ENCODE measurements at regions not wholly inside any gene's neighbourhood (a gene's known extent, or its start where the extent isn't known, plus 50 kb on each side); places are given as distances from the start of the nearest gene placed in this dataset.

DNA sequence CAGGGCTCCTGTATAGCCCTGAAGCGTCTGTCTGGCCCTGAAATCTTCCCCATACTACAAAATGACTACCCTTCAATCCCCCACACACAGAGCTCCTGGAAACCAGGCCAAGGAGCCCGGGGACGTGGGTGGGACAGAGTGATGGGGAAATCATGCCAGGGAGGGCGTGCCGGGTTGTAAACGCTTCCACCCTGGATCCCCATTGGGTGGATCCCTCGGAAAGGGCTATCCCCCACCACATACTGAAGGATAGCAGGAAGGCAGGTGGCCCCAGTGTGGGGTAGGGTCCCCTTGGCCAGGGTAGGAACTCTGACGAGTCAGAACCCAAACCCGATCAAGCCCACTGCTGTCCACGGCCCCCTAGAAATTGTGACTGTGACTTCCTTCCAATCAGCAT is 91.7 kb downstream of the INHBB start:
- Histone ChIP-seq H3K9me1 (ENCODE audit: control insufficient read depth, insufficient read depth, low read length) (peaks cover 3% of the 10 kb centered on the region), H3K4me2 (ENCODE audit: insufficient read depth, low read length) (no peak overlapping the region), H3K9ac (ENCODE audit: insufficient read depth in 1 of 2, low read depth in 2 of 2, low read length in 2 of 2) (no peak overlapping the region), H3K4me3 (no peak overlapping the region), H3K36me3 (ENCODE audit: control insufficient read depth, insufficient read depth, low read length) (no peaks in the 10 kb centered on the region), H3K27ac (ENCODE audit: extremely low read depth, low read depth, low read length) (no peak overlapping the region), H3K79me2 (ENCODE audit: control insufficient read depth, insufficient read depth, low read length) (no peaks in the 10 kb centered on the region), H3K27me3 (ENCODE audit: control insufficient read depth in 2 of 2, insufficient read depth in 2 of 2, low read length in 2 of 2) (peaks cover 34 to 71% of the 10 kb centered on the region in 2 experiments), H3K9me3 (replicated peaks; ENCODE audit: control insufficient read depth, insufficient read depth, low read depth, low read length) (no peaks in the 10 kb centered on the region), H2AFZ (ENCODE audit: low read depth, low read length) (no peak overlapping the region), H3K4me1 (replicated peaks in 1 of 2; ENCODE audit: control insufficient read depth in 2 of 2, insufficient read depth in 2 of 2, low read length in 2 of 2) (peaks cover 0 to 9% of the 10 kb centered on the region in 2 experiments; a peak in 1 of 5 replicates), H4K20me1 (replicated peaks; ENCODE audit: control insufficient read depth, insufficient read depth, low read length) (peaks cover 5% of the 10 kb centered on the region; the same call in 1 of the 2 replicates)
- in situ Hi-C loops (cut with MboI) = no loop called here
- WGBS (ENCODE audit: insufficient coverage, low coverage, missing lambda C conversion rate) = 3% methylated on average over 10 of the region's 10 CpGs
- ChIA-PET POLR2A (no interaction called here), CTCF (ENCODE audit: low intra/inter-chr PET ratio) (interaction anchor here (0.6 to 1.1 kb wide), 2 partner anchors 124 to 676 kb away, joined by 3 to 4 read pairs; no protein-coding TSS in a partner anchor)
- no peak for TF ChIP-seq BMI1 (IDR thresholded peaks at IDR 0.05; ENCODE audit: low read length)
- no peak for TF ChIP-seq CHD1 (IDR thresholded peaks at IDR 0.05; ENCODE audit: low read length)
- TF ChIP-seq CTCF (IDR thresholded peaks at IDR 0.05 in 2 of 3, conservative IDR thresholded peaks at IDR 0.05 in 1 of 3; ENCODE audit: insufficient read depth in 2 of 3, low read depth in 1 of 3, low read length in 3 of 3) = no peak
- TF ChIP-seq, protein P1, sequence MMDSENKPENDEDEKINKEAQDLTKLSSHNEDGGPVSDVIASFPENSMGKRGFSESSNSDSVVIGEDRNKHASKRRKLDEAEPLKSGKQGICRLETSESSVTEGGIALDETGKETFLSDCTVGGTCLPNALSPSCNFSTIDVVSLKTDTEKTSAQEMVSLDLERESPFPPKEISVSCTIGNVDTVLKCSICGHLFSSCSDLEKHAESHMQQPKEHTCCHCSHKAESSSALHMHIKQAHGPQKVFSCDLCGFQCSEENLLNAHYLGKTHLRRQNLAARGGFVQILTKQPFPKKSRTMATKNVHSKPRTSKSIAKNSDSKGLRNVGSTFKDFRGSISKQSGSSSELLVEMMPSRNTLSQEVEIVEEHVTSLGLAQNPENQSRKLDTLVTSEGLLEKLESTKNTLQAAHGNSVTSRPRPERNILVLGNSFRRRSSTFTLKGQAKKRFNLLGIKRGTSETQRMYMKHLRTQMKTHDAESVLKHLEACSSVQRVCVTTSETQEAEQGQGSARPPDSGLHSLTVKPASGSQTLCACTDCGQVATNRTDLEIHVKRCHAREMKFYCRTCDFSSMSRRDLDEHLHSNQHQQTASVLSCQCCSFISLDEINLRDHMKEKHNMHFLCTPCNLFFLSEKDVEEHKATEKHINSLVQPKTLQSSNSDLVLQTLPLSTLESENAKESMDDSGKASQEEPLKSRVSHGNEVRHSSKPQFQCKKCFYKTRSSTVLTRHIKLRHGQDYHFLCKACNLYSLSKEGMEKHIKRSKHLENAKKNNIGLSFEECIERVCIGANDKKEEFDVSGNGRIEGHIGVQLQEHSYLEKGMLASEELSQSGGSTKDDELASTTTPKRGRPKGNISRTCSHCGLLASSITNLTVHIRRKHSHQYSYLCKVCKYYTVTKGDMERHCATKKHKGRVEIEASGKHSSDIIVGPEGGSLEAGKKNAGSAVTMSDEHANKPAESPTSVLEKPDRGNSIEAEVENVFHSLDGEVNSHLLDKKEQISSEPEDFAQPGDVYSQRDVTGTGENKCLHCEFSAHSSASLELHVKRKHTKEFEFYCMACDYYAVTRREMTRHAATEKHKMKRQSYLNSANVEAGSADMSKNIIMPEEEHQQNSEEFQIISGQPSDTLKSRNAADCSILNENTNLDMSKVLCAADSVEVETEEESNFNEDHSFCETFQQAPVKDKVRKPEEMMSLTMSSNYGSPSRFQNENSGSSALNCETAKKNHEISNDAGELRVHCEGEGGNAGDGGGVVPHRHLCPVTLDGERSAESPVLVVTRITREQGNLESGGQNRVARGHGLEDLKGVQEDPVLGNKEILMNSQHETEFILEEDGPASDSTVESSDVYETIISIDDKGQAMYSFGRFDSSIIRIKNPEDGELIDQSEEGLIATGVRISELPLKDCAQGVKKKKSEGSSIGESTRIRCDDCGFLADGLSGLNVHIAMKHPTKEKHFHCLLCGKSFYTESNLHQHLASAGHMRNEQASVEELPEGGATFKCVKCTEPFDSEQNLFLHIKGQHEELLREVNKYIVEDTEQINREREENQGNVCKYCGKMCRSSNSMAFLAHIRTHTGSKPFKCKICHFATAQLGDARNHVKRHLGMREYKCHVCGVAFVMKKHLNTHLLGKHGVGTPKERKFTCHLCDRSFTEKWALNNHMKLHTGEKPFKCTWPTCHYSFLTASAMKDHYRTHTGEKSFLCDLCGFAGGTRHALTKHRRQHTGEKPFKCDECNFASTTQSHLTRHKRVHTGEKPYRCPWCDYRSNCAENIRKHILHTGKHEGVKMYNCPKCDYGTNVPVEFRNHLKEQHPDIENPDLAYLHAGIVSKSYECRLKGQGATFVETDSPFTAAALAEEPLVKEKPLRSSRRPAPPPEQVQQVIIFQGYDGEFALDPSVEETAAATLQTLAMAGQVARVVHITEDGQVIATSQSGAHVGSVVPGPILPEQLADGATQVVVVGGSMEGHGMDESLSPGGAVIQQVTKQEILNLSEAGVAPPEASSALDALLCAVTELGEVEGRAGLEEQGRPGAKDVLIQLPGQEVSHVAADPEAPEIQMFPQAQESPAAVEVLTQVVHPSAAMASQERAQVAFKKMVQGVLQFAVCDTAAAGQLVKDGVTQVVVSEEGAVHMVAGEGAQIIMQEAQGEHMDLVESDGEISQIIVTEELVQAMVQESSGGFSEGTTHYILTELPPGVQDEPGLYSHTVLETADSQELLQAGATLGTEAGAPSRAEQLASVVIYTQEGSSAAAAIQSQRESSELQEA (IDR thresholded peaks at IDR 0.05; ENCODE audit: low read depth) = no peak
- intact Hi-C loops (cut with micrococcal nuclease) = no loop called here
- BruUV-seq (replicated peaks) = no TSS peak
- DNase-seq (ENCODE audit: extremely low read depth in 1 of 4, low spot score in 3 of 4) = no peak
- no peak for ATAC-seq
- no peak for FAIRE-seq
